ENCODE measurements at regions not wholly inside any gene's neighbourhood (a gene's known extent, or its start where the extent isn't known, plus 50 kb on each side); places are given as distances from the start of the nearest gene placed in this dataset.
"Not testable (repeated sequence)": the region's sequence is repeated elsewhere in the genome, so short reads cannot be mapped to it uniquely, and the experiment has no call there.

- not testable (repeated sequence) for H3K4me3 ChIP-seq; H3K4me1 ChIP-seq; H3K9me3 ChIP-seq; H3K27me3 ChIP-seq; DNase-seq (ENCODE audit: low spot score); H3K27ac ChIP-seq
- H3K36me3 ChIP-seq: peaks cover 28% of the 10 kb centered on the region
These were observed 128.1 kb upstream of the SMURF2 start for GRCh38 chr17:64790193-64790592.

DNA sequence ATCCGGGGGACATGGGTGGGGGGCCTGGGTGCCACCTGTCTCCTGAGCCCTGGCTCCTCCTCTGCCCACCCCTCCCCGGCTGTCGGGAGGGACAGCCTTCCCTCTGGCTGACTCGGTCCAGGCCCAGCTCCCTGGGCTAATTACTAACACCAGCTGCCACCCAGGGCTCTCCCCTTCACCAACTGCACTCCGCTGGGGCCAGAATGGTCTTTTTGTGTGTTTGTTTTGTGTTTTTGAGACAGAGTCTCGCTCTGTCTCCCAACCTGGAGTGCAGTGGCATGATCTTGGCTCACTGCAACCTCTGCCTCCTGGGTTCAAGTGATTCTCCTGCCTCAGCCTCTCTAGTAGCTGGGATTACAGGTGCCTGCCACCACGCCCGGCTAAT, 126.9 kb upstream of the SMURF2 start:
- H3K27ac ChIP-seq; DNase-seq (ENCODE audit: low spot score); H3K9me3 ChIP-seq; H3K4me1 ChIP-seq; H3K27me3 ChIP-seq; H3K4me3 ChIP-seq: not testable (repeated sequence)
- peaks cover 40% of the 10 kb centered on the region for H3K36me3 ChIP-seq

DNA sequence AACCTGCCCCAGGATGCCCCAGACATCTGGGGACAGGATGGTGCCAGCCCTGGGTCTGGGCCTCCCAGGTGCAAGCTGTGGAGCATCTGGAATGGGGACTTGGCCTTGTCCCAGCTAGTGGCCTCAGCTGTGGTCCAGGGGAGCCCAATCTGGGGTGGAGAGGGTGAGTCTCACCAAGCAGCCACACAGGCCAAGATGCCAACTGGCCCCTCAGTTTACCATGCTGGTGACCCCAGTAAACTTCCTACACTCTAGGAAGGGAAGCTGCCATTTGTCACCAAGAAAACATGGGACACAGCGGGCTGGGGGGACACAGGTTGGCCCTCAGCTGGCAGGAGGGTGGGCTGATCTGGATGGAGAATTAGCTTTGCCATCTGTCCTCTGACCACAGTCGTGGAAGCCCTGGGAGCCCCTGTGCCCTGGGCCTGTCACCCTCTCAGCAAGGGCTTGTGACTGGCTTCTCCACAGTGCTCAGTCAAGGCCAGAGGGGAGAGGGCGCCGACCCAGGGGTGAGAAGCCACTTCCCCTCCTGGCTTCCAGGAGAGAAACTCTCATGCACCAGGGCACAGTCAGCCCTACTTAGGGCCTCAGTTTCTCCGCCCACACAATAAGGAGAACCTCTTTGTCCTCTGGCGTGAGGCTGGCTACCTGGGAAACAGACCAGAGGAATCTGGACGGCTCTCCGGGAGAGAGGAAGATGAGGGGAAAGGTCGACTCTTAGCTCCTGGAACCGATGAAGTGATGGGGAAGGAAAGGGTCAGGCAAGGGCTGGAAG, 126.4 kb upstream of the SMURF2 start:
- no peaks in the 10 kb centered on the region for H3K27me3 ChIP-seq
- peaks cover 44% of the 10 kb centered on the region for H3K36me3 ChIP-seq
- no peak overlapping the region for H3K4me3 ChIP-seq
- no peaks in the 10 kb centered on the region for H3K9me3 ChIP-seq
- no peak for DNase-seq (ENCODE audit: low spot score)
- no peaks in the 10 kb centered on the region for H3K4me1 ChIP-seq
- TF ChIP-seq, protein P1, sequence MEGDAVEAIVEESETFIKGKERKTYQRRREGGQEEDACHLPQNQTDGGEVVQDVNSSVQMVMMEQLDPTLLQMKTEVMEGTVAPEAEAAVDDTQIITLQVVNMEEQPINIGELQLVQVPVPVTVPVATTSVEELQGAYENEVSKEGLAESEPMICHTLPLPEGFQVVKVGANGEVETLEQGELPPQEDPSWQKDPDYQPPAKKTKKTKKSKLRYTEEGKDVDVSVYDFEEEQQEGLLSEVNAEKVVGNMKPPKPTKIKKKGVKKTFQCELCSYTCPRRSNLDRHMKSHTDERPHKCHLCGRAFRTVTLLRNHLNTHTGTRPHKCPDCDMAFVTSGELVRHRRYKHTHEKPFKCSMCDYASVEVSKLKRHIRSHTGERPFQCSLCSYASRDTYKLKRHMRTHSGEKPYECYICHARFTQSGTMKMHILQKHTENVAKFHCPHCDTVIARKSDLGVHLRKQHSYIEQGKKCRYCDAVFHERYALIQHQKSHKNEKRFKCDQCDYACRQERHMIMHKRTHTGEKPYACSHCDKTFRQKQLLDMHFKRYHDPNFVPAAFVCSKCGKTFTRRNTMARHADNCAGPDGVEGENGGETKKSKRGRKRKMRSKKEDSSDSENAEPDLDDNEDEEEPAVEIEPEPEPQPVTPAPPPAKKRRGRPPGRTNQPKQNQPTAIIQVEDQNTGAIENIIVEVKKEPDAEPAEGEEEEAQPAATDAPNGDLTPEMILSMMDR (IDR thresholded peaks at IDR 0.05): no peak
- H3K27ac ChIP-seq: no peak overlapping the region

DNA sequence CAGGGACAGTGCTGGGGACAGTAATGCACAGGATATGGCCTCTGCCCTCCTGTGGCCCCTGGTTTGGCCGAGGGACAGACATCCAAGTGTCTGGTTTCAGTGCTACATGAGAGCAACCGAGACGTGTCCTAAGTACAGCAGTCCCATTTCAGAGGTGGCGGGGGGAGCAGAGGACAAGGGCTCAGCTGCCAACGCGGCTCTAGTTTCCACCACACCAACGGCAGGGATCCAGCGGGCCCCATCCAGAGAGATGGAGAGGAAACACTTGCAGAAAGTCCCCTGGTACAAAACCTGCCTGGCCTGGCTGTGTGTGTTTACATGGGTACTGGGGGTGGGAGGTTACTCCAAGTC, 125.8 kb upstream of the SMURF2 start:
- no peaks in the 10 kb centered on the region for H3K27me3 ChIP-seq
- no peaks in the 10 kb centered on the region for H3K9me3 ChIP-seq
- TF ChIP-seq, protein P1 (IDR thresholded peaks at IDR 0.05): no peak
- no peaks in the 10 kb centered on the region for H3K4me1 ChIP-seq
- peaks cover 44% of the 10 kb centered on the region for H3K36me3 ChIP-seq
- no peak for DNase-seq (ENCODE audit: low spot score)
- no peak overlapping the region for H3K4me3 ChIP-seq
- no peak overlapping the region for H3K27ac ChIP-seq

GRCh38 chr17:64787255-64787920, 125.3 kb upstream of the SMURF2 start:
- Histone ChIP-seq H3K4me1 (no peaks in the 10 kb centered on the region), H3K4me3 (no peak overlapping the region), H3K36me3 (peaks cover 44% of the 10 kb centered on the region), H3K27ac (no peak overlapping the region), H3K9me3 (no peaks in the 10 kb centered on the region), H3K27me3 (no peaks in the 10 kb centered on the region)
- no peak for DNase-seq (ENCODE audit: low spot score)
- TF ChIP-seq, protein P1 (IDR thresholded peaks at IDR 0.05): no peak

GRCh38 chr17:64786337-64786736, 124.2 kb upstream of the SMURF2 start:
- DNase-seq (ENCODE audit: low spot score): no peak
- no peaks in the 10 kb centered on the region for H3K27me3 ChIP-seq
- H3K4me1 ChIP-seq: peaks cover 0 to 6% of the 10 kb centered on the region in 2 donors
- H3K27ac ChIP-seq: no peak overlapping the region
- H3K36me3 ChIP-seq: peaks cover 36% of the 10 kb centered on the region
- TF ChIP-seq, protein P1 (IDR thresholded peaks at IDR 0.05): no peak
- no peak overlapping the region for H3K4me3 ChIP-seq
- H3K9me3 ChIP-seq: no peaks in the 10 kb centered on the region

Measured in right atrium auricular region (tissue), 2 donors.